ENCODE measurements at regions not wholly inside any gene's neighbourhood (a gene's known extent, or its start where the extent isn't known, plus 50 kb on each side); places are given as distances from the start of the nearest gene placed in this dataset.

DNA sequence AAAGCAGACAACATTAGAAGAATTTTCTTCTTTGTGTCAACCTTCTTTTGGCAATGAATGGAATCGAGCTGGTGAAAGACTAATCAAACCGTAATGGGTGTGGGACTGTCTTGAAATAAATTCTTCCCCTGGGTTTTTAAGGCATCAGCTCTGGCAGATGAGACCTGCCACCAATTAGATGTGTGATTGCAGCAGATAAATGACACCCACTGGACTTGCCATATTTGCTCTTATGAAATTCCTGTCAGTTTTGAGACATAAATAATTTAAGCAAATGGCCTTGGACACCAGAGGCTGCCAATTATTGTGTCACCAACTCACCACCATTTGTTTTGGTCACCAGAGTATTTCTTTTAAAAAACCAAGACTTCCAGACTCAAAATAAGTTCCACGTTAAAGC lies 135.9 kb upstream of the RGMB start:
- H3K4me3 ChIP-seq (ENCODE audit: low read depth, low read length) = no peak overlapping the region
- TF ChIP-seq, protein P1, sequence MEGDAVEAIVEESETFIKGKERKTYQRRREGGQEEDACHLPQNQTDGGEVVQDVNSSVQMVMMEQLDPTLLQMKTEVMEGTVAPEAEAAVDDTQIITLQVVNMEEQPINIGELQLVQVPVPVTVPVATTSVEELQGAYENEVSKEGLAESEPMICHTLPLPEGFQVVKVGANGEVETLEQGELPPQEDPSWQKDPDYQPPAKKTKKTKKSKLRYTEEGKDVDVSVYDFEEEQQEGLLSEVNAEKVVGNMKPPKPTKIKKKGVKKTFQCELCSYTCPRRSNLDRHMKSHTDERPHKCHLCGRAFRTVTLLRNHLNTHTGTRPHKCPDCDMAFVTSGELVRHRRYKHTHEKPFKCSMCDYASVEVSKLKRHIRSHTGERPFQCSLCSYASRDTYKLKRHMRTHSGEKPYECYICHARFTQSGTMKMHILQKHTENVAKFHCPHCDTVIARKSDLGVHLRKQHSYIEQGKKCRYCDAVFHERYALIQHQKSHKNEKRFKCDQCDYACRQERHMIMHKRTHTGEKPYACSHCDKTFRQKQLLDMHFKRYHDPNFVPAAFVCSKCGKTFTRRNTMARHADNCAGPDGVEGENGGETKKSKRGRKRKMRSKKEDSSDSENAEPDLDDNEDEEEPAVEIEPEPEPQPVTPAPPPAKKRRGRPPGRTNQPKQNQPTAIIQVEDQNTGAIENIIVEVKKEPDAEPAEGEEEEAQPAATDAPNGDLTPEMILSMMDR (IDR thresholded peaks at IDR 0.05; ENCODE audit: low read depth, low read length, missing control alignments) = no peak
- DNase-seq (ENCODE audit: low read depth) = no peak

DNA sequence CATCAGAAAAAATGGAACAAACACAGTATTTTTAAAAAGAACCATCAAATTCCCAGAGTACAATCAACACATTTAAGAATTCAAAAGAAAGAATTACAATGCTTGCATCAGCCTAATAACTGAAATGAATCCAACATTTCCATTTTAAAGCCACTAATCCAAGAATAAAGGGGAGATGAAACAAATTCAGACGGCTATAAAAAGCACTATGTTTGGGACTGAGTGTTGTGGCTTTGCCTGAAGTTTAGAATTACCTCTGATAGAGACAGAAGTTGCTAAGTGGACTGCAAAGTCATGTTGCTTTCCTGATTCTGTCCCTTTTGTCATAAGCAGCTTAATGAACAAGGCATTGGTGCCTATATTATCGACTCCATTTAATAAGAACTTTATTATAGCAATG lies 135.4 kb upstream of the RGMB start:
- no peak overlapping the region for H3K4me3 ChIP-seq (ENCODE audit: low read depth, low read length)
- no peak for DNase-seq (ENCODE audit: low read depth)
- TF ChIP-seq, protein P1 (IDR thresholded peaks at IDR 0.05; ENCODE audit: low read depth, low read length, missing control alignments) = no peak

DNA sequence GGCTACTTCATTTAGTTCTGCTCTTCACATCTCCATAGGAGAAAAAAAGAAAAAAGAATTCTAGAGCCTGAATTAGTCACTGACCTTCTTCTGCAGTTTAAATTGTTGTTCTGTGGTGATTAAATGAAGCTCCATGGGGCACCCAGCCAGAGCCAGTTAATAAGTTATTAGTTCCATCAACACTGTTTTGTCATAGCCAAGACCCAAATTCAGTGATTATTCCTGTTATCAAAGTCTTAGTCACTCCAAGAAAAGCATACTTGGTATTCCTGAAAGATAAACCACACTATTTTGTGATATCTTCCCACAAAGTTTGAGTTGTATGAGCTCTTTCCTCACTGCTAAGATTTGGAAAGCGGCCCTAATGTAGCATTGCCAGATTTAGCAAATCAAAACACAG lies 134.8 kb upstream of the RGMB start:
- no peak for DNase-seq (ENCODE audit: low read depth)
- TF ChIP-seq, protein P1 (IDR thresholded peaks at IDR 0.05; ENCODE audit: low read depth, low read length, missing control alignments) = no peak
- H3K4me3 ChIP-seq (ENCODE audit: low read depth, low read length) = no peak overlapping the region

DNA sequence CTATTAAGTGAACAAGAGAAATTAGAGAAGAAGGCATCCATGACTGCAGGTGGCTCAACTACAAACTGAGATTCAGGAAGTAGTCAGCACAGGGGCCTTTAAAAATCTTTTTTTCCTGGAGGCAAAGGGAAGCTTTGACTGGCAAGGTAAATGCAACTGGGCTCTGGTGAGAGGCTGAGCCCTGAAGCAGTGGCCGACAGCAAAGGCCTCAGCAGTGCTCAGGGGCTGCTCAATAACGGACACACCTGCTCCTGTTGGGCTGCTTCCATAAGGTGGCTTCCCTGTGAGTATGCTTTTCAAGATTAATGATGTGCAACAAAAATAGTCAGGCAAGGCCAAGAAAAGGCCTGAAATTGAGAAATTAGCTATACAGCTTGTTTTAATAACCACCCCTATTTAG lies 134.2 kb upstream of the RGMB start:
- no peak for DNase-seq (ENCODE audit: low read depth)
- TF ChIP-seq, protein P1 (IDR thresholded peaks at IDR 0.05; ENCODE audit: low read depth, low read length, missing control alignments) = no peak
- H3K4me3 ChIP-seq (ENCODE audit: low read depth, low read length) = no peak overlapping the region

DNA sequence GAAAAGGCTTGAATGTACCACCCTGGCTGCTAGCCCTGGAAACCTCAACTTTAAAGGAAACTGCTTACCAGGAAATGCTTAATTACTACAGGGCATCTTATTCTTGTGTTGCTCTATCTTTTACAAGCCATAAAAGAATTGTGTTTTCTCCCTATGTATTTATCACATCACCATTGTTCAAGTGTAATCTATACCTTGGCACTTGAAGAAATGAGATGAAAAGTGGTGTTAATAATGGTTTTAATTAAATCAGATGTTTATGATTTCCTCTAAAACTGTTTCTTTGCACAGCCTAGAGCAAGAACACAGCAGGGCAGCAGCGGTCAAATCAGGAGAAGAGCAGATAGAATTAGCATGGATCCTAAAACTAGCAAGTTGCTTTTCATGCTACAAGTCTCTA lies 131.8 kb upstream of the RGMB start:
- DNase-seq (ENCODE audit: low read depth) = no peak
- TF ChIP-seq, protein P1 (IDR thresholded peaks at IDR 0.05; ENCODE audit: low read depth, low read length, missing control alignments) = no peak

DNA sequence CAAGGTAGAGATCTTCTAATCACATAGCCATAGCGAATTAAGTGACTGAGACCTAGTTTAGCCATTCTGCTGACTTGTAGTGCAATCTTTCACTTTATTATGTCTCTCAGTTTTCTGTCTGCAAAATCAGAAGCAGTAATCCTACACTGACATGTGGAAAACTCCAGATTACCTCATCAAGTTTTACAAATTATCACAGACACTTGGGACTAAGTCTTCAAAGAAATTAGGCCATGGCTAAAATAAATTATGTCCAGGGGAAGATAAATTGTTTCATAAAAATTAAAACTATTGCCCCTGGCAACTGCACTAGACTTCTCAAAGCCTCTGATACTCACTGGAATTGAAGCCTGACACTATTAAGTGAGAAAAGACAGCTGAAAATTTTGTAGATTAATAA lies 129.9 kb upstream of the RGMB start:
- TF ChIP-seq, protein P1 (IDR thresholded peaks at IDR 0.05; ENCODE audit: low read depth, low read length, missing control alignments) = no peak
- H3K4me3 ChIP-seq (ENCODE audit: low read depth, low read length) = no peak overlapping the region
- DNase-seq (ENCODE audit: low read depth) = no peak

More for the DNA sequence above, 131.8 kb upstream of the RGMB start:
- H3K4me3 ChIP-seq (ENCODE audit: low read depth, low read length) = no peak overlapping the region

DNA sequence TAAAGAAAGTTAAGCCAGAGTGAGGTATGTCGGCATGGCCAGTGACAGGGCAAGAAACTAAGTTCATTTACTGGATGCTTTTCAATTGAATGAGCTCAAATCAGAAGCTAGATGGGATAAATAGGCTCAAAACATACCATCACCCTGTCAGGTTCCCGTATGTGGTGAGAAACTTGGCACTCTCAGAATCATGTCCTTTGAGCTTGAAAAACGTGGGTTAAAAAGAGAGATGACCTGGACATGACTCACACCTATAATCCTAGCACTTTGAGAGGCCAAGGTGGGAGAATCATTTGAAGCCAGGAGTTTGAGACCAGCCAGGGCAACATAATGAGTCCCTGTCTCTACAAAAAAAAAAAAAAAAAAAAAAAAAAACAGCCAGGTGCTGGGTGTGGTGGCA lies 121.7 kb upstream of the RGMB start:
- TF ChIP-seq, protein P1 (IDR thresholded peaks at IDR 0.05; ENCODE audit: low read depth, low read length, missing control alignments) = no peak
- DNase-seq (ENCODE audit: low read depth) = no peak
- no peak overlapping the region for H3K4me3 ChIP-seq (ENCODE audit: low read depth, low read length)

Measured in GM12864 (cell line).